ENCODE measurements at regions not wholly inside any gene's neighbourhood (a gene's known extent, or its start where the extent isn't known, plus 50 kb on each side); places are given as distances from the start of the nearest gene placed in this dataset.

DNA sequence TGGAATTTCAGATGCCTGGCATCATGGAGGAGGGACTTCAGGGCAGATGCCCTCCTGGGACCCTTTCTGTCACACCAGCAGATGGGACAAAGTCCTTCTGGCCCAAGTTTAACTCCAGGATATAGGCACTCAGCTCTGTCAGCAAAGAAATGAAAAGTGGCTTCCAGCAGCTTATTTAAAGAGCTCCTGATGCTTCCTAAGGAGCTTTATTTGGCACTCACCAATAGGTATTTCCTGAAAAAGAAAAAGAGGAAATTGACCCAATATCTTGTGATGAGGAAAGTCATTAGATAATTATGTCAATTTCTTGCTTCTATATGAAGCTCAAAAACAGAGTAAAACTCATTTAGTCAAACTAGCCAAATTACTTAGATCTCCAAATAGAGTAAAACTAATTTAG, 224.6 kb downstream of the RAP2A start (continued):
- no peak for TF ChIP-seq CREB1 (CRISPR knock-in tag; IDR thresholded peaks at IDR 0.05)
- TF ChIP-seq JAZF1 (CRISPR knock-in tag; IDR thresholded peaks at IDR 0.05): no peak
- TF ChIP-seq EMX1 (CRISPR knock-in tag; IDR thresholded peaks at IDR 0.05): no peak
- TF ChIP-seq ZBTB21 (CRISPR knock-in tag; IDR thresholded peaks at IDR 0.05; ENCODE audit: borderline replicate concordance): no peak

DNA sequence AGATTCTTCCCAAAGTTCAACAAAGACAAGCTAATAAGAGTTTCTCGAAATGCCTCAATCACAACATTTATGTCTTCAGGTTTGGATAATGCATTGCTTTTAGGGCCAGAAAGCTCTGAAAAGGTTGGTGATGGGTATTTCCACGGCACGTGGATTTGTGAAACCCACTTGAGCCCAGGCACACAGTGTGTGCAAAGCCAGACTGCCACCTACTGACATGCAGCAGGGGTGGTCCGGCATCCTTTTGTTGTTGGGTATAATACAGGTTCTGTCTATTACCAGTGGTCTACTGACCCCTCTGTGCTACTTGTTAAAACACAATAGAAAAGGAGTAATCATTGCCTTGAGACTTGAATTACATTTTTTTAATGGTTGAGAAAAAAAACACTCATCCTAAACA, 225.6 kb downstream of the RAP2A start:
- DNase-seq (ENCODE audit: low spot score) (peak; percentile 32), ATAC-seq (peak; percentile 73)
- ChIA-PET POLR2A (no interaction called here), CTCF (no interaction called here)
- TF ChIP-seq, protein P1, sequence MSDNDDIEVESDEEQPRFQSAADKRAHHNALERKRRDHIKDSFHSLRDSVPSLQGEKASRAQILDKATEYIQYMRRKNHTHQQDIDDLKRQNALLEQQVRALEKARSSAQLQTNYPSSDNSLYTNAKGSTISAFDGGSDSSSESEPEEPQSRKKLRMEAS (CRISPR knock-in tag; IDR thresholded peaks at IDR 0.05): no peak
- TF ChIP-seq ZNF416 (CRISPR knock-in tag; IDR thresholded peaks at IDR 0.05) (no peak), FOXK1 (CRISPR knock-in tag; IDR thresholded peaks at IDR 0.05) (no peak), NR1H2 (CRISPR knock-in tag; IDR thresholded peaks at IDR 0.05) (no peak), KAT7 (CRISPR knock-in tag; IDR thresholded peaks at IDR 0.05; ENCODE audit: borderline replicate concordance) (no peak), OVOL2 (CRISPR knock-in tag; IDR thresholded peaks at IDR 0.05; ENCODE audit: borderline replicate concordance) (no peak), ZNF396 (CRISPR knock-in tag; IDR thresholded peaks at IDR 0.05; ENCODE audit: borderline replicate concordance) (no peak), ZNF317 (CRISPR knock-in tag; IDR thresholded peaks at IDR 0.05; ENCODE audit: borderline replicate concordance, low read depth) (no peak)
- TF ChIP-seq, protein P2, sequence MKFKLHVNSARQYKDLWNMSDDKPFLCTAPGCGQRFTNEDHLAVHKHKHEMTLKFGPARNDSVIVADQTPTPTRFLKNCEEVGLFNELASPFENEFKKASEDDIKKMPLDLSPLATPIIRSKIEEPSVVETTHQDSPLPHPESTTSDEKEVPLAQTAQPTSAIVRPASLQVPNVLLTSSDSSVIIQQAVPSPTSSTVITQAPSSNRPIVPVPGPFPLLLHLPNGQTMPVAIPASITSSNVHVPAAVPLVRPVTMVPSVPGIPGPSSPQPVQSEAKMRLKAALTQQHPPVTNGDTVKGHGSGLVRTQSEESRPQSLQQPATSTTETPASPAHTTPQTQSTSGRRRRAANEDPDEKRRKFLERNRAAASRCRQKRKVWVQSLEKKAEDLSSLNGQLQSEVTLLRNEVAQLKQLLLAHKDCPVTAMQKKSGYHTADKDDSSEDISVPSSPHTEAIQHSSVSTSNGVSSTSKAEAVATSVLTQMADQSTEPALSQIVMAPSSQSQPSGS (CRISPR knock-in tag; IDR thresholded peaks at IDR 0.05; ENCODE audit: borderline replicate concordance, low read depth): no peak
- TF ChIP-seq, protein P3, sequence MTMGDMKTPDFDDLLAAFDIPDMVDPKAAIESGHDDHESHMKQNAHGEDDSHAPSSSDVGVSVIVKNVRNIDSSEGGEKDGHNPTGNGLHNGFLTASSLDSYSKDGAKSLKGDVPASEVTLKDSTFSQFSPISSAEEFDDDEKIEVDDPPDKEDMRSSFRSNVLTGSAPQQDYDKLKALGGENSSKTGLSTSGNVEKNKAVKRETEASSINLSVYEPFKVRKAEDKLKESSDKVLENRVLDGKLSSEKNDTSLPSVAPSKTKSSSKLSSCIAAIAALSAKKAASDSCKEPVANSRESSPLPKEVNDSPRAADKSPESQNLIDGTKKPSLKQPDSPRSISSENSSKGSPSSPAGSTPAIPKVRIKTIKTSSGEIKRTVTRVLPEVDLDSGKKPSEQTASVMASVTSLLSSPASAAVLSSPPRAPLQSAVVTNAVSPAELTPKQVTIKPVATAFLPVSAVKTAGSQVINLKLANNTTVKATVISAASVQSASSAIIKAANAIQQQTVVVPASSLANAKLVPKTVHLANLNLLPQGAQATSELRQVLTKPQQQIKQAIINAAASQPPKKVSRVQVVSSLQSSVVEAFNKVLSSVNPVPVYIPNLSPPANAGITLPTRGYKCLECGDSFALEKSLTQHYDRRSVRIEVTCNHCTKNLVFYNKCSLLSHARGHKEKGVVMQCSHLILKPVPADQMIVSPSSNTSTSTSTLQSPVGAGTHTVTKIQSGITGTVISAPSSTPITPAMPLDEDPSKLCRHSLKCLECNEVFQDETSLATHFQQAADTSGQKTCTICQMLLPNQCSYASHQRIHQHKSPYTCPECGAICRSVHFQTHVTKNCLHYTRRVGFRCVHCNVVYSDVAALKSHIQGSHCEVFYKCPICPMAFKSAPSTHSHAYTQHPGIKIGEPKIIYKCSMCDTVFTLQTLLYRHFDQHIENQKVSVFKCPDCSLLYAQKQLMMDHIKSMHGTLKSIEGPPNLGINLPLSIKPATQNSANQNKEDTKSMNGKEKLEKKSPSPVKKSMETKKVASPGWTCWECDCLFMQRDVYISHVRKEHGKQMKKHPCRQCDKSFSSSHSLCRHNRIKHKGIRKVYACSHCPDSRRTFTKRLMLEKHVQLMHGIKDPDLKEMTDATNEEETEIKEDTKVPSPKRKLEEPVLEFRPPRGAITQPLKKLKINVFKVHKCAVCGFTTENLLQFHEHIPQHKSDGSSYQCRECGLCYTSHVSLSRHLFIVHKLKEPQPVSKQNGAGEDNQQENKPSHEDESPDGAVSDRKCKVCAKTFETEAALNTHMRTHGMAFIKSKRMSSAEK (CRISPR knock-in tag; IDR thresholded peaks at IDR 0.05; ENCODE audit: borderline replicate concordance): no peak
- TF ChIP-seq, protein P4, sequence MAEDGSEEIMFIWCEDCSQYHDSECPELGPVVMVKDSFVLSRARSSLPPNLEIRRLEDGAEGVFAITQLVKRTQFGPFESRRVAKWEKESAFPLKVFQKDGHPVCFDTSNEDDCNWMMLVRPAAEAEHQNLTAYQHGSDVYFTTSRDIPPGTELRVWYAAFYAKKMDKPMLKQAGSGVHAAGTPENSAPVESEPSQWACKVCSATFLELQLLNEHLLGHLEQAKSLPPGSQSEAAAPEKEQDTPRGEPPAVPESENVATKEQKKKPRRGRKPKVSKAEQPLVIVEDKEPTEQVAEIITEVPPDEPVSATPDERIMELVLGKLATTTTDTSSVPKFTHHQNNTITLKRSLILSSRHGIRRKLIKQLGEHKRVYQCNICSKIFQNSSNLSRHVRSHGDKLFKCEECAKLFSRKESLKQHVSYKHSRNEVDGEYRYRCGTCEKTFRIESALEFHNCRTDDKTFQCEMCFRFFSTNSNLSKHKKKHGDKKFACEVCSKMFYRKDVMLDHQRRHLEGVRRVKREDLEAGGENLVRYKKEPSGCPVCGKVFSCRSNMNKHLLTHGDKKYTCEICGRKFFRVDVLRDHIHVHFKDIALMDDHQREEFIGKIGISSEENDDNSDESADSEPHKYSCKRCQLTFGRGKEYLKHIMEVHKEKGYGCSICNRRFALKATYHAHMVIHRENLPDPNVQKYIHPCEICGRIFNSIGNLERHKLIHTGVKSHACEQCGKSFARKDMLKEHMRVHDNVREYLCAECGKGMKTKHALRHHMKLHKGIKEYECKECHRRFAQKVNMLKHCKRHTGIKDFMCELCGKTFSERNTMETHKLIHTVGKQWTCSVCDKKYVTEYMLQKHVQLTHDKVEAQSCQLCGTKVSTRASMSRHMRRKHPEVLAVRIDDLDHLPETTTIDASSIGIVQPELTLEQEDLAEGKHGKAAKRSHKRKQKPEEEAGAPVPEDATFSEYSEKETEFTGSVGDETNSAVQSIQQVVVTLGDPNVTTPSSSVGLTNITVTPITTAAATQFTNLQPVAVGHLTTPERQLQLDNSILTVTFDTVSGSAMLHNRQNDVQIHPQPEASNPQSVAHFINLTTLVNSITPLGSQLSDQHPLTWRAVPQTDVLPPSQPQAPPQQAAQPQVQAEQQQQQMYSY (CRISPR knock-in tag; IDR thresholded peaks at IDR 0.05): no peak
- TF ChIP-seq, protein P5, sequence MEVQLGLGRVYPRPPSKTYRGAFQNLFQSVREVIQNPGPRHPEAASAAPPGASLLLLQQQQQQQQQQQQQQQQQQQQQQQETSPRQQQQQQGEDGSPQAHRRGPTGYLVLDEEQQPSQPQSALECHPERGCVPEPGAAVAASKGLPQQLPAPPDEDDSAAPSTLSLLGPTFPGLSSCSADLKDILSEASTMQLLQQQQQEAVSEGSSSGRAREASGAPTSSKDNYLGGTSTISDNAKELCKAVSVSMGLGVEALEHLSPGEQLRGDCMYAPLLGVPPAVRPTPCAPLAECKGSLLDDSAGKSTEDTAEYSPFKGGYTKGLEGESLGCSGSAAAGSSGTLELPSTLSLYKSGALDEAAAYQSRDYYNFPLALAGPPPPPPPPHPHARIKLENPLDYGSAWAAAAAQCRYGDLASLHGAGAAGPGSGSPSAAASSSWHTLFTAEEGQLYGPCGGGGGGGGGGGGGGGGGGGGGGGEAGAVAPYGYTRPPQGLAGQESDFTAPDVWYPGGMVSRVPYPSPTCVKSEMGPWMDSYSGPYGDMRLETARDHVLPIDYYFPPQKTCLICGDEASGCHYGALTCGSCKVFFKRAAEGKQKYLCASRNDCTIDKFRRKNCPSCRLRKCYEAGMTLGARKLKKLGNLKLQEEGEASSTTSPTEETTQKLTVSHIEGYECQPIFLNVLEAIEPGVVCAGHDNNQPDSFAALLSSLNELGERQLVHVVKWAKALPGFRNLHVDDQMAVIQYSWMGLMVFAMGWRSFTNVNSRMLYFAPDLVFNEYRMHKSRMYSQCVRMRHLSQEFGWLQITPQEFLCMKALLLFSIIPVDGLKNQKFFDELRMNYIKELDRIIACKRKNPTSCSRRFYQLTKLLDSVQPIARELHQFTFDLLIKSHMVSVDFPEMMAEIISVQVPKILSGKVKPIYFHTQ (CRISPR knock-in tag; IDR thresholded peaks at IDR 0.05): no peak
- TF ChIP-seq, protein P6, sequence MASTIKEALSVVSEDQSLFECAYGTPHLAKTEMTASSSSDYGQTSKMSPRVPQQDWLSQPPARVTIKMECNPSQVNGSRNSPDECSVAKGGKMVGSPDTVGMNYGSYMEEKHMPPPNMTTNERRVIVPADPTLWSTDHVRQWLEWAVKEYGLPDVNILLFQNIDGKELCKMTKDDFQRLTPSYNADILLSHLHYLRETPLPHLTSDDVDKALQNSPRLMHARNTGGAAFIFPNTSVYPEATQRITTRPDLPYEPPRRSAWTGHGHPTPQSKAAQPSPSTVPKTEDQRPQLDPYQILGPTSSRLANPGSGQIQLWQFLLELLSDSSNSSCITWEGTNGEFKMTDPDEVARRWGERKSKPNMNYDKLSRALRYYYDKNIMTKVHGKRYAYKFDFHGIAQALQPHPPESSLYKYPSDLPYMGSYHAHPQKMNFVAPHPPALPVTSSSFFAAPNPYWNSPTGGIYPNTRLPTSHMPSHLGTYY (CRISPR knock-in tag; IDR thresholded peaks at IDR 0.05): no peak
- TF ChIP-seq, protein P7, sequence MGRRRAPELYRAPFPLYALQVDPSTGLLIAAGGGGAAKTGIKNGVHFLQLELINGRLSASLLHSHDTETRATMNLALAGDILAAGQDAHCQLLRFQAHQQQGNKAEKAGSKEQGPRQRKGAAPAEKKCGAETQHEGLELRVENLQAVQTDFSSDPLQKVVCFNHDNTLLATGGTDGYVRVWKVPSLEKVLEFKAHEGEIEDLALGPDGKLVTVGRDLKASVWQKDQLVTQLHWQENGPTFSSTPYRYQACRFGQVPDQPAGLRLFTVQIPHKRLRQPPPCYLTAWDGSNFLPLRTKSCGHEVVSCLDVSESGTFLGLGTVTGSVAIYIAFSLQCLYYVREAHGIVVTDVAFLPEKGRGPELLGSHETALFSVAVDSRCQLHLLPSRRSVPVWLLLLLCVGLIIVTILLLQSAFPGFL (CRISPR knock-in tag; IDR thresholded peaks at IDR 0.05; ENCODE audit: borderline replicate concordance): no peak
- Mint-ChIP-seq H3K9me3 (peaks cover 6% of the 10 kb centered on the region), H3K27me3 (ENCODE audit: low read depth) (no peaks in the 10 kb centered on the region; the same call in 1 of the 2 replicates), H3K36me3 (no peaks in the 10 kb centered on the region), H3K4me3 (no peak overlapping the region), H3K27ac (no peak overlapping the region), H3K4me1 (peaks cover 25% of the 10 kb centered on the region)
